Breast epithelium (tissue), 3 donors: ENCODE measurements at regions not wholly inside any gene's neighbourhood (a gene's known extent, or its start where the extent isn't known, plus 50 kb on each side); places are given as distances from the start of the nearest gene placed in this dataset.

Experiments
- POLR2A ChIP-seq: fragments of 450-650 bp; IDR thresholded peaks from one replicate; pipeline ENCODE4 v1.6.1; 2016; ENCODE audit warnings: antibody characterized with exemption, mild to moderate bottlenecking, moderate library complexity
- TF ChIP-seq, protein P1 (sequence below), 3 donors: fragments of 450-650 bp; IDR thresholded peaks; one replicate each; pipeline ENCODE4 v1.5.1; 2016 to 2017; ENCODE audit warnings: antibody characterized with exemption in 3 of 3, mild to moderate bottlenecking in 3 of 3, moderate library complexity in 3 of 3

DNA sequence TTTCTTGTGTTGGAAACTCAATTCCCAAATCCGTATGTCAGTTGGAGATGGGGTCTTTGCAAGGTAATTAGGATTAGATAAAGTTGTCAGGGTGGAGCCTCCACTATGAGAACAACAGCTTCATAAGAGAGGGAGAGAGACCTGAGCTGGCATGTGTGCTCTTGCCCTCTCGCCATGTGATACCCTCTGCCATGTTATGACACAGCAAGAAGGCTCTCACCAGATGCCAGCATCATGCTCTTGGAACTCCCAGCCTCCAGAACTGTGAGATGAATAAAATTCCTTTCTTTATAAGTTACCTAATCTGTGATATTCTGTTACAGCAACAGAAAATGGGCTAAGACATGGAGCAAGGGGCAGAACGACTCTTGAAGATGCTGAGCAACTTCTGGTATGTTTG is 201.9 kb upstream of the BOD1L1 start:
- TF ChIP-seq, protein P1, sequence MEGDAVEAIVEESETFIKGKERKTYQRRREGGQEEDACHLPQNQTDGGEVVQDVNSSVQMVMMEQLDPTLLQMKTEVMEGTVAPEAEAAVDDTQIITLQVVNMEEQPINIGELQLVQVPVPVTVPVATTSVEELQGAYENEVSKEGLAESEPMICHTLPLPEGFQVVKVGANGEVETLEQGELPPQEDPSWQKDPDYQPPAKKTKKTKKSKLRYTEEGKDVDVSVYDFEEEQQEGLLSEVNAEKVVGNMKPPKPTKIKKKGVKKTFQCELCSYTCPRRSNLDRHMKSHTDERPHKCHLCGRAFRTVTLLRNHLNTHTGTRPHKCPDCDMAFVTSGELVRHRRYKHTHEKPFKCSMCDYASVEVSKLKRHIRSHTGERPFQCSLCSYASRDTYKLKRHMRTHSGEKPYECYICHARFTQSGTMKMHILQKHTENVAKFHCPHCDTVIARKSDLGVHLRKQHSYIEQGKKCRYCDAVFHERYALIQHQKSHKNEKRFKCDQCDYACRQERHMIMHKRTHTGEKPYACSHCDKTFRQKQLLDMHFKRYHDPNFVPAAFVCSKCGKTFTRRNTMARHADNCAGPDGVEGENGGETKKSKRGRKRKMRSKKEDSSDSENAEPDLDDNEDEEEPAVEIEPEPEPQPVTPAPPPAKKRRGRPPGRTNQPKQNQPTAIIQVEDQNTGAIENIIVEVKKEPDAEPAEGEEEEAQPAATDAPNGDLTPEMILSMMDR (IDR thresholded peaks at IDR 0.05), result no peak
- TF ChIP-seq POLR2A, result no peak
